ENCODE measurements at regions not wholly inside any gene's neighbourhood (a gene's known extent, or its start where the extent isn't known, plus 50 kb on each side); places are given as distances from the start of the nearest gene placed in this dataset.
"Not testable (repeated sequence)": the region's sequence is repeated elsewhere in the genome, so short reads cannot be mapped to it uniquely, and the experiment has no call there.

DNA sequence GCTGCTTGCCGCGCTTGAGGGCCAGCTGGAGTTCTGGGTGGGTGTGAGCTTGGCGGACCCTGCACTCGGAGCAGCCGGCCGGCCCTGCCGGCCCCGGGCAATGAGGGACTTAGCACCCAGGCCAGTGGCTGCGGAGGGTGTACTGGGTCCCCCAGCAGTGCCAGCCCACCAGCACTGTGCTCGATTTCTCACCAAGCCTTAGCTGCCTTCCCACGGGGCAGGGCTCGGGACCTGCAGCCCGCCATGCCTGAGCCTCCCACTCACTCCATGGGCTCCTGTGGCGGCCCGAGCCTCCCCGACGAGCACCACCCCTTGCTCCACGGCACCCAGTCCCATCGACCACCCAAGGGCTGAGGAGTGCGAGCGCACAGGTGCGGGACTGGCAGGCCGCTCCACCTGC lies 341.3 kb upstream of the CNTNAP5 start:
- TF ChIP-seq FOXK2 (IDR thresholded peaks at IDR 0.05); FOXM1 (IDR thresholded peaks at IDR 0.05; ENCODE audit: borderline replicate concordance); ZNF384 (IDR thresholded peaks at IDR 0.05); FOXA1 (IDR thresholded peaks at IDR 0.05): not testable (repeated sequence)
